Endodermal cell (in vitro differentiated cells): ENCODE measurements at regions not wholly inside any gene's neighbourhood (a gene's known extent, or its start where the extent isn't known, plus 50 kb on each side); places are given as distances from the start of the nearest gene placed in this dataset.

Source experiments
- DNase-seq: peaks from one replicate; pipeline ENCODE4 v3.0.0-alpha.2; 2017
- H3K27ac ChIP-seq: 2 replicates; pipeline ENCODE4 v1.5.1; 2013; ENCODE audit warnings: mild to moderate bottlenecking, low read depth, low read length, moderate library complexity
- H3K27me3 ChIP-seq: 2 replicates; pipeline ENCODE4 v1.6.1; 2013; ENCODE audit warnings: mild to moderate bottlenecking, low read length, moderate library complexity; ENCODE audit not compliant: insufficient read depth, control insufficient read depth, poor library complexity, severe bottlenecking
- H3K36me3 ChIP-seq: 2 replicates; pipeline ENCODE4 v1.7.0; 2013; ENCODE audit warnings: mild to moderate bottlenecking, low read length, moderate library complexity; ENCODE audit not compliant: control insufficient read depth, insufficient read depth
- H3K4me1 ChIP-seq: one replicate; pipeline ENCODE4 v1.7.0; 2013; ENCODE audit warnings: low read length; ENCODE audit not compliant: control insufficient read depth, insufficient read depth
- H3K4me3 ChIP-seq: 2 replicates; pipeline ENCODE4 v1.5.1; 2013; ENCODE audit warnings: mild to moderate bottlenecking, low read length, moderate library complexity
- H3K9ac ChIP-seq: 2 replicates; pipeline ENCODE4 v1.6.1; 2013; ENCODE audit warnings: mild to moderate bottlenecking, low read length, moderate library complexity; ENCODE audit not compliant: poor library complexity, severe bottlenecking; ENCODE audit errors: extremely low read depth
- H3K9me3 ChIP-seq: 2 replicates; pipeline ENCODE4 v1.6.1; 2013; ENCODE audit warnings: mild to moderate bottlenecking, low read length, moderate library complexity; ENCODE audit not compliant: control insufficient read depth
- H3K27ac Mint-ChIP-seq: 2 replicates; pipeline ENCODE4 v1.8.0; 2020; ENCODE audit warnings: mixed read lengths
- H3K27me3 Mint-ChIP-seq: 2 replicates; pipeline ENCODE4 v1.8.0; 2021; ENCODE audit warnings: mild to moderate bottlenecking, mixed read lengths; ENCODE audit not compliant: insufficient read depth
- H3K36me3 Mint-ChIP-seq: 2 replicates; pipeline ENCODE4 v1.8.0; 2020; ENCODE audit warnings: low read depth, mixed read lengths
- H3K4me1 Mint-ChIP-seq: 2 replicates; pipeline ENCODE4 v1.8.0; 2020; ENCODE audit warnings: mixed read lengths
- H3K4me3 Mint-ChIP-seq: 2 replicates; pipeline ENCODE4 v1.8.0; 2020; ENCODE audit warnings: mild to moderate bottlenecking, moderate library complexity, mixed read lengths
- H3K9me3 Mint-ChIP-seq: 2 replicates; pipeline ENCODE4 v1.8.0; 2020; ENCODE audit warnings: mild to moderate bottlenecking, mixed read lengths
- whole genome bisulfite sequencing, 2 experiments: methylation state at CpG; one replicate each; pipeline versions ENCODE4 v1.1.5 to v1.1.7; 2013; ENCODE audit warnings: missing lambda C conversion rate in 2 of 2, mixed read lengths in 1 of 2; ENCODE audit not compliant: insufficient coverage in 1 of 2, insufficient read length in 1 of 2; 5-methylcytosine and 5-hydroxymethylcytosine counted together
- TF ChIP-seq, protein P1 (sequence below): fragments of 200-600 bp; sonication (generic); conservative IDR thresholded peaks from 2 replicates; pipeline ENCODE4 v1.5.0; 2021; ENCODE audit warnings: antibody characterized with exemption, mild to moderate bottlenecking

DNA sequence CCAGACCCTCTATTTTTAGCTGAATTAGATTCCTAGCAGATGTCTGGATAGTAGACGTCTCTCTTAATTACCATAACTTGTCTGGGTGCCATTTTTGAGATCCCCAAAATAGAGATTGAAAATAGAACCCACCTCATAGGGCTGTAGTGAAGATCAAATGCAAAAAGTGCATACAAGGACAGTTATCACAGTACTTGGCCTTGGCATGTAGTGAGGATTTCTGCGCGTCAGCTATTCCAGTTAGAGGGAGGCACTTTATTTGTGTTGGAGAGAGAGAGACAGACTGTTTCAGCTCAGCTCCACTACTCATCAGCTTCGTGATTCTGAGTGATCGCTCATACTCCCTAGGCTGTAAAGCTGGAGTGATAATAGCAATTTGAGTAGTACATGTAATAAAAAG, 59.6 kb upstream of the CDH13 start:
- TF ChIP-seq, protein P1, sequence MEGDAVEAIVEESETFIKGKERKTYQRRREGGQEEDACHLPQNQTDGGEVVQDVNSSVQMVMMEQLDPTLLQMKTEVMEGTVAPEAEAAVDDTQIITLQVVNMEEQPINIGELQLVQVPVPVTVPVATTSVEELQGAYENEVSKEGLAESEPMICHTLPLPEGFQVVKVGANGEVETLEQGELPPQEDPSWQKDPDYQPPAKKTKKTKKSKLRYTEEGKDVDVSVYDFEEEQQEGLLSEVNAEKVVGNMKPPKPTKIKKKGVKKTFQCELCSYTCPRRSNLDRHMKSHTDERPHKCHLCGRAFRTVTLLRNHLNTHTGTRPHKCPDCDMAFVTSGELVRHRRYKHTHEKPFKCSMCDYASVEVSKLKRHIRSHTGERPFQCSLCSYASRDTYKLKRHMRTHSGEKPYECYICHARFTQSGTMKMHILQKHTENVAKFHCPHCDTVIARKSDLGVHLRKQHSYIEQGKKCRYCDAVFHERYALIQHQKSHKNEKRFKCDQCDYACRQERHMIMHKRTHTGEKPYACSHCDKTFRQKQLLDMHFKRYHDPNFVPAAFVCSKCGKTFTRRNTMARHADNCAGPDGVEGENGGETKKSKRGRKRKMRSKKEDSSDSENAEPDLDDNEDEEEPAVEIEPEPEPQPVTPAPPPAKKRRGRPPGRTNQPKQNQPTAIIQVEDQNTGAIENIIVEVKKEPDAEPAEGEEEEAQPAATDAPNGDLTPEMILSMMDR, result no peak

DNA sequence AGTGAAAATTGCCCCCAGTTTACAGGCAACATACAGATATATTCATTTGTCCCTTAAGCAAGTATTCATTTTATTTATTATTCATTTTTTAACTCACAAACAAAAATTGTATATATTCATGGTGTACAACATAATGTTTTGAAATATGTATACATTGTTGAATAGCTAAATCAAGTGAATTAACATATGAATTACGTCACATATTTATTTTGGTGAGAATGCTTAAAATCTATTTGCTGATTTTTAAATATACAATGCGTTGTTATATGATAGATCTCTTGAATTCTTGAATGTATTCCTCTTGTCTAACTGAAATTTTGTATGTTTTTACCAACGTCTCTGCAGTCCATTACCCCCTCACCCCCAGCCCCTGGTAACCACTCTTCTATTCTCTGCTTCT, 63.4 kb upstream of the CDH13 start:
- 89% methylated on average over 3 of the region's 3 CpGs; no CpG with 5 or more reads in 1 of the 2 experiments for WGBS, 2 experiments
- no peak overlapping the region for H3K4me3 Mint-ChIP-seq

More for the DNA sequence above, 59.6 kb upstream of the CDH13 start:
- Histone ChIP-seq H3K4me3 (no peak overlapping the region), H3K27ac (no peak overlapping the region), H3K36me3 (no peaks in the 10 kb centered on the region), H3K4me1 (no peaks in the 10 kb centered on the region), H3K9me3 (peaks cover 6% of the 10 kb centered on the region), H3K9ac (no peak overlapping the region), H3K27me3 (no peaks in the 10 kb centered on the region)
- no peak overlapping the region for H3K27ac Mint-ChIP-seq
- no peak for DNase-seq
- no peaks in the 10 kb centered on the region for H3K36me3 Mint-ChIP-seq
- H3K4me3 Mint-ChIP-seq, result no peak overlapping the region
- H3K4me1 Mint-ChIP-seq, result no peaks in the 10 kb centered on the region
- 60 to 69% methylated on average over 3 to 4 of the region's 5 CpGs for WGBS, 2 experiments
- peaks cover 11% of the 10 kb centered on the region for H3K9me3 Mint-ChIP-seq
- H3K27me3 Mint-ChIP-seq, result no peaks in the 10 kb centered on the region

DNA sequence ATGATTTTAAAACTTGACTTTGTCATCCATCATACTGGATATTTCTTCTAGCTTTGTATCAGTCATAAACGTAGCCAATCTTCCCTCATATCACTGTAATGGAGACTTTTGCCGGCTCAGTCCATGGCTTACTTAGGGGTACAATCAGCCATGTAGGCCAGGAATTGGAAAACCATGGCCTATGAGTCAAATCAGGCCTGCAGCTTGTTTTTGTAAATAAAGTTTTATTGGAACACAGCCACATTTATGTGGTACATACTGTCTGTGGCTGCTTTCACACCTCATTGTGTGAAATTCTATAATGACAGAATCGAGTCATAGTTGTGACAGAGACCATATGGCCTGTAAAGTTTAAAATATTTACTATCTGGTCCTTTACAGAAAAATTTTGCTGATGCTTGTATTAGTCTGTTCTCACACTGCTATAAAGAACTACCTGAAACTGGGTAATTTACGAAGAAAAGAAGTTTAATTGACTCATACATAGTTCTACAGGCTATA, 64.5 kb upstream of the CDH13 start:
- no peak for DNase-seq
- TF ChIP-seq, protein P1, result no peak
- peaks cover 19% of the 10 kb centered on the region for H3K27me3 Mint-ChIP-seq
- Histone ChIP-seq H3K27me3 (no peaks in the 10 kb centered on the region), H3K9ac (no peak overlapping the region), H3K27ac (no peak overlapping the region), H3K36me3 (no peaks in the 10 kb centered on the region), H3K9me3 (peaks cover 6% of the 10 kb centered on the region), H3K4me3 (no peak overlapping the region), H3K4me1 (no peaks in the 10 kb centered on the region)
- no peak overlapping the region for H3K27ac Mint-ChIP-seq
- no peaks in the 10 kb centered on the region for H3K4me1 Mint-ChIP-seq
- no peak overlapping the region for H3K4me3 Mint-ChIP-seq
- 90% methylated on average over 4 of the region's 4 CpGs for WGBS, 2 experiments
- no peaks in the 10 kb centered on the region for H3K36me3 Mint-ChIP-seq
- H3K9me3 Mint-ChIP-seq, result peaks cover 11% of the 10 kb centered on the region

More for the DNA sequence above, 63.4 kb upstream of the CDH13 start:
- Mint-ChIP-seq H3K9me3 (peaks cover 11% of the 10 kb centered on the region), H3K27ac (no peak overlapping the region), H3K27me3 (peaks cover 10% of the 10 kb centered on the region), H3K4me1 (no peaks in the 10 kb centered on the region), H3K36me3 (no peaks in the 10 kb centered on the region)
- Histone ChIP-seq H3K27me3 (no peaks in the 10 kb centered on the region), H3K4me3 (no peak overlapping the region), H3K9me3 (peaks cover 6% of the 10 kb centered on the region), H3K36me3 (no peaks in the 10 kb centered on the region), H3K9ac (no peak overlapping the region), H3K27ac (no peak overlapping the region), H3K4me1 (no peaks in the 10 kb centered on the region)
- no peak for DNase-seq
- TF ChIP-seq, protein P1, result no peak
